GM23248 (cell line): ENCODE measurements at regions not wholly inside any gene's neighbourhood (a gene's known extent, or its start where the extent isn't known, plus 50 kb on each side); places are given as distances from the start of the nearest gene placed in this dataset.

ENCODE experiments used
- DNase-seq: peaks from one replicate; pipeline ENCODE4 v3.0.0-alpha.2; 2015
- H2AFZ ChIP-seq: fragments of 200-600 bp; sonication (generic); 2 replicates; pipeline ENCODE4 v1.6.1; 2016; ENCODE audit warnings: antibody characterized with exemption
- H3F3A ChIP-seq: fragments of 200-600 bp; sonication (generic); 2 replicates; pipeline ENCODE4 v1.6.1; 2016; ENCODE audit warnings: mild to moderate bottlenecking, antibody characterized with exemption, mixed run types; ENCODE audit not compliant: insufficient read depth
- H3K27ac ChIP-seq: fragments of 200-600 bp; sonication (generic); 2 replicates; pipeline ENCODE4 v1.5.1; 2016; ENCODE audit warnings: mild to moderate bottlenecking
- H3K27me3 ChIP-seq: fragments of 200-600 bp; sonication (generic); replicated peaks from 2 replicates; pipeline ENCODE4 v1.6.1; 2016; ENCODE audit warnings: mild to moderate bottlenecking; ENCODE audit not compliant: insufficient read depth
- H3K36me3 ChIP-seq: fragments of 200-600 bp; sonication (generic); 2 replicates; pipeline ENCODE4 v1.6.1; 2016; ENCODE audit warnings: low read depth, mild to moderate bottlenecking
- H3K4me1 ChIP-seq: fragments of 200-600 bp; sonication (generic); 2 replicates; pipeline ENCODE4 v1.6.1; 2016; ENCODE audit warnings: mild to moderate bottlenecking; ENCODE audit not compliant: insufficient read depth
- H3K4me2 ChIP-seq: fragments of 200-600 bp; sonication (generic); one replicate; pipeline ENCODE4 v1.6.1; 2016; ENCODE audit warnings: mild to moderate bottlenecking; ENCODE audit not compliant: unreplicated experiment
- H3K4me3 ChIP-seq: fragments of 200-600 bp; sonication (generic); 2 replicates; pipeline ENCODE4 v1.5.1; 2016; ENCODE audit warnings: mild to moderate bottlenecking
- H3K79me2 ChIP-seq: fragments of 200-600 bp; sonication (generic); 2 replicates; pipeline ENCODE4 v1.6.1; 2016; ENCODE audit warnings: mild to moderate bottlenecking; ENCODE audit not compliant: insufficient read depth
- H3K9ac ChIP-seq: fragments of 200-600 bp; sonication (generic); 2 replicates; pipeline ENCODE4 v1.6.1; 2016; ENCODE audit warnings: mild to moderate bottlenecking
- H3K9me2 ChIP-seq: fragments of 200-600 bp; sonication (generic); 2 replicates; pipeline ENCODE4 v1.6.1; 2016; ENCODE audit warnings: mixed run types, mild to moderate bottlenecking, moderate library complexity; ENCODE audit not compliant: insufficient read depth
- H3K9me3 ChIP-seq: fragments of 200-600 bp; sonication (generic); one replicate; pipeline ENCODE4 v1.6.1; 2017; ENCODE audit warnings: low read depth
- H4K20me1 ChIP-seq: fragments of 200-600 bp; sonication (generic); 2 replicates; pipeline ENCODE4 v1.6.0; 2016; ENCODE audit not compliant: insufficient read depth
- EZH2 ChIP-seq: fragments of 200-600 bp; sonication (generic); IDR thresholded peaks from 2 replicates; pipeline ENCODE4 v1.6.1; 2018; ENCODE audit warnings: antibody characterized with exemption, mild to moderate bottlenecking; ENCODE audit not compliant: insufficient read depth, poor library complexity, severe bottlenecking
- EZH2phosphoT487 ChIP-seq: fragments of 200-600 bp; sonication (generic); IDR thresholded peaks from 2 replicates; pipeline ENCODE4 v1.6.1; 2018; ENCODE audit warnings: antibody characterized with exemption, moderate library complexity, mild to moderate bottlenecking, low read depth; ENCODE audit not compliant: insufficient read depth
- WGBS, 2 experiments: methylation state at CpG; one replicate each; pipeline ENCODE4 v1.1.6; 2015 to 2017; ENCODE audit warnings: low lambda C conversion rate in 2 of 2, low coverage in 1 of 2; ENCODE audit errors: missing lambda C conversion rate in 2 of 2; 5-methylcytosine and 5-hydroxymethylcytosine counted together
- in situ Hi-C: fragments of 300-500 bp; cut with MboI; formaldehyde crosslinking; loops from 2 replicates; pipeline ENCODE4 v1.15.0; 2020

DNA sequence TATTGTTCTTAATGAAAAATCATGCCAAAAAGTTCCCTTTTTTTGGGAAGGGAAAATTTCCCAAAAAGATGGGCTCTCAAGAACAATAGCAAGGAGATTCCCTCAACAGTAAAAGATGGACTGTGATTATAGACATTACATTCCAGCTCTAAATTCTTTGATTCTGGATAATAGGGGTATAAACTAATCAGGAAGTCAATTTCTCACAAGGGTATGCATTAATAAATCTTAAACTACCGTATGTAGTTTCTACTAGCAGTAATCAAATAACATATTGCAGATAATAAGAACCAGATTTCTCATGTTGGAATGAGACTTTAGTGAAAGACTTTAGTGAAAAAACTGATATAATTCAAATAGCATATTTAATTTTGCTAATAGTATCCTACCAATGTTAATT, 144.8 kb upstream of the PTPRG start:
- no peaks in the 10 kb centered on the region for H3K9me2 ChIP-seq
- H3K36me3 ChIP-seq = no peaks in the 10 kb centered on the region
- no peaks in the 10 kb centered on the region for H4K20me1 ChIP-seq
- WGBS, 2 experiments = 0 to 3% methylated on average over 1 of the region's 1 CpG
- no peak for DNase-seq
- in situ Hi-C loops = no loop called here
- H3K9ac ChIP-seq = no peak overlapping the region
- H3K27ac ChIP-seq = no peak overlapping the region
- no peak overlapping the region for H3K4me2 ChIP-seq
- no peaks in the 10 kb centered on the region for H3K4me1 ChIP-seq
- no peaks in the 10 kb centered on the region; the same call in 1 of the 2 replicates for H3K27me3 ChIP-seq
- no peak overlapping the region for H3K4me3 ChIP-seq
- no peak overlapping the region for H2AFZ ChIP-seq
- H3K79me2 ChIP-seq = no peaks in the 10 kb centered on the region
- no peaks in the 10 kb centered on the region for H3F3A ChIP-seq
- TF ChIP-seq EZH2 (no peak), EZH2phosphoT487 (no peak)
- H3K9me3 ChIP-seq = no peaks in the 10 kb centered on the region

DNA sequence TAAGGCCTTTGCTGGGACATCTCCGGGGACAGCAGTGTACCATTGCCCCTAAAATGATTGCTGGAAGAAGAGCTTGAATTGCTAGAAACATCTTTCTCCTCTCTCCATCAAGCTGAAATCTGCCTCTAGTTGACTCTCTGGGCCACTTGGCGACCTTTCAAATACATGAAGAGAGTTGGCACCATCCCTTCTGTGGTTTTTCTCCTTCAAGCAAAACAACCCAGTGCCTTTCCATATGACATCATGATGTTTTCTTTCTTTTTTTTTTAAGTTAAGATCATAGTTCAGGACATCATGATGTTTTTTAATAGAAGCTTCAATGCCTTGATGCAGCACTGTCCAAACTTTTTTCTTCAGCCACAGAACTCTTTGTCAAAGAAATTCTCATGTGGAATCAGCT, 144.0 kb upstream of the PTPRG start:
- no peak overlapping the region for H2AFZ ChIP-seq

DNA sequence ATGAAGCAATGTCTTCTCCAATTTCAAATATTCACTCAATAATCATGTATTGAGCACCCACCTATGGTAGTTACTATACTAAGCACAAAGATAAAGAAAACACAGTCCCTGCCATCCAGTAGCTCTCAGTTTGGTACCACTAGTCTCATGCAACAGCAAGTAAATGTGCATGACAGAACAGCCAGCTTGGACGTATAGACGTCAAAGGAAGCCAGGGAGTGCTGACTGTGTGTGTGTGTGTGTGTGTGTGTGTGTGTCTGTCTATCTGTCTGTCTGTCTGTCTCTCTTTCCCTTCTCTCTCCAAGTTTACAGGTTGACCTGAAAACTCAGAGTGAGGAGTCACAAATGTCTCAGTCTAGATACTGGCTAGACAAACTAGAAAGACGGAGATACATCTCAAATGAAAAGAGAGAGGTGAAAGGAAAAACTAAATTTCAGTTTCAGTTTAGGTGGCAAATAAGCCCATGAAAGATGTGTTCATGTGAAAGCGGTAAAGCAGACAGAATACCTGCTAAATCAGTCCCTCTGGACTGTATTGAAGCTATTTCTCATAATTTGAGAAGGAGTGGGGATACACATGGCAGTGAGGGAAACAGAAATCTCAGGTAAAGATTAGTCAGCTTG, 141.1 kb upstream of the PTPRG start:
- 60 to 71% methylated on average over 4 of the region's 4 CpGs for WGBS, 2 experiments
- no peak for TF ChIP-seq EZH2phosphoT487
- TF ChIP-seq EZH2 = no peak

More for the DNA sequence above, 144.0 kb upstream of the PTPRG start:
- 6% methylated on average over 2 of the region's 2 CpGs for WGBS, 2 experiments
- Histone ChIP-seq H3K36me3 (no peaks in the 10 kb centered on the region), H4K20me1 (no peaks in the 10 kb centered on the region), H3F3A (no peaks in the 10 kb centered on the region), H3K27me3 (no peaks in the 10 kb centered on the region; the same call in 1 of the 2 replicates), H3K9me3 (no peaks in the 10 kb centered on the region), H3K4me2 (no peak overlapping the region), H3K79me2 (no peaks in the 10 kb centered on the region), H3K27ac (no peak overlapping the region), H3K4me1 (no peaks in the 10 kb centered on the region), H3K9ac (no peak overlapping the region), H3K9me2 (no peaks in the 10 kb centered on the region), H3K4me3 (no peak overlapping the region)
- DNase-seq = peak; percentile 57
- in situ Hi-C loops = no loop called here
- no peak for TF ChIP-seq EZH2phosphoT487
- TF ChIP-seq EZH2 = no peak

DNA sequence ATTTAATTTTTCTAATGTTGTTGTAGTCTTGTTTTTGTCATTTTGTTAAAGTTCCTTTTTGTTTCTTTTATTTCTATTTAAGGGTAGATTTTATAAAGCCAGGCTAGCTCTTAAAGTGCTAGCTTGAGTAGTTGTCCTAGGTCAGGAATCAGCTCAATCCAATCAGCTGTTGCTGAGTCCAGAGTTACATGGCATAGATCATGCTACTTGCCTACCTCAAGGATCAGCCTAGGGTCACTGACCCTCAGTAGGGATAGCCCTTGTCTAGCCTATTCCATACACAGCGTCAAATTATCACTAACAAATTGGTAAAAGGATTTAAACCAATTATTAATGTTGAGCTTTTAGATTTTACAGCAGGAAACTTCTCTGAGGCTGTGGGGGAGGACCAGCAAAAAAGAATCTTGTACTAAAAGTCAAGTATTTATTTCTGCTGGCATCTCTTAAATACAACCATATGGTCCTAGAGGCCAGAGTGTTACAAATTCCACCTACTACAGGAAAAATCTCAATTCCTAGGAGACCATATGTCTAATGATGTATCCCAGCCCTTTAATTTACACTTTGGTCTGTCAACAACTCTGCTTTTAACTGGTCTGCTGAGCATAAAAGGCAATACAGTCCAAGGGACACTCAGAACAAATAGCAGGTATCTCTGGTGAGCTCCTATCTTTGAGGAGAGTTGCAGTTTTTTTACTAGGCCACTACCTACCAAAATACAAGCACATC, 138.3 kb upstream of the PTPRG start:
- Histone ChIP-seq H2AFZ (no peak overlapping the region), H3K9me2 (no peaks in the 10 kb centered on the region), H3K4me2 (no peak overlapping the region), H4K20me1 (no peaks in the 10 kb centered on the region), H3K27me3 (no peaks in the 10 kb centered on the region; the same call in 1 of the 2 replicates), H3F3A (no peaks in the 10 kb centered on the region), H3K4me1 (no peaks in the 10 kb centered on the region), H3K9ac (no peak overlapping the region), H3K79me2 (no peaks in the 10 kb centered on the region), H3K4me3 (no peak overlapping the region), H3K27ac (no peak overlapping the region), H3K9me3 (no peaks in the 10 kb centered on the region), H3K36me3 (no peaks in the 10 kb centered on the region)
- WGBS, 2 experiments = 24 to 36% methylated on average over 1 of the region's 1 CpG
- no peak for TF ChIP-seq EZH2
- TF ChIP-seq EZH2phosphoT487 = no peak
- in situ Hi-C loops = no loop called here
- DNase-seq = no peak

More for the DNA sequence above, 141.1 kb upstream of the PTPRG start:
- Histone ChIP-seq H3K9me3 (no peaks in the 10 kb centered on the region), H4K20me1 (no peaks in the 10 kb centered on the region), H3K79me2 (no peaks in the 10 kb centered on the region), H3F3A (no peaks in the 10 kb centered on the region), H2AFZ (no peak overlapping the region), H3K4me2 (no peak overlapping the region), H3K36me3 (no peaks in the 10 kb centered on the region), H3K9ac (no peak overlapping the region), H3K9me2 (no peaks in the 10 kb centered on the region), H3K27me3 (no peaks in the 10 kb centered on the region; the same call in 1 of the 2 replicates), H3K4me3 (no peak overlapping the region), H3K4me1 (no peaks in the 10 kb centered on the region), H3K27ac (no peak overlapping the region)
- in situ Hi-C loops = no loop called here
- DNase-seq = no peak
